K562 (cell line): ENCODE measurements at regions not wholly inside any gene's neighbourhood (a gene's known extent, or its start where the extent isn't known, plus 50 kb on each side); places are given as distances from the start of the nearest gene placed in this dataset.
A peak's percentile ranks its signal among the peaks of the same experiment; 100 is the strongest.

Source experiments
- ATAC-seq: fragments of 200-7000 bp; cut with Tn5 transposase; 3 replicates; pipeline ENCODE4 v1.9.1; 2020; ENCODE audit warnings: moderate library complexity
- BruUV-seq: library from RNA; stranded (reverse); fragments of 400-500 nt; replicated peaks from 2 replicates; lab custom pipeline; 2021; lab: Mats Ljungman, UMichigan
- CTCF ChIA-PET: fragments of 300-600 bp; formaldehyde crosslinking; extraction: SDS; loops from one replicate; lab custom pipeline; 2021; ENCODE audit warnings: low intra/inter-chr PET ratio; lab: Yijun Ruan, JAX
- POLR2A ChIA-PET: fragments of 300-600, 350-650 bp; sonication (Branson Sonifier 250); formaldehyde crosslinking; extraction: SDS; loops from one replicate; lab custom pipeline; 2021; ENCODE audit warnings: antibody characterized with exemption, inconsistent platforms; lab: Yijun Ruan, JAX
- DNase-seq, 4 experiments: peaks; one replicate each; pipeline versions ENCODE4 v3.0.0 to v3.0.0-alpha.2; 2011 to 2018; ENCODE audit warnings: low spot score in 3 of 4, mixed read lengths in 3 of 4; ENCODE audit errors: extremely low read depth in 1 of 4
- FAIRE-seq: peaks from 2 replicates; lab custom pipeline; 2011; peaks lifted over from hg19 to GRCh38; lab: Jason Lieb, UNC
- H2AFZ ChIP-seq: 2 replicates; pipeline ENCODE4 v1.6.0; 2011; ENCODE audit warnings: low read depth, low read length, control low read depth, inconsistent platforms
- H3K27ac ChIP-seq: fragments of 200-600 bp; 3 replicates; pipeline ENCODE4 v1.8.0; 2011; ENCODE audit warnings: low read depth, mild to moderate bottlenecking, control low read depth, inconsistent platforms, low read length, moderate library complexity, mixed read lengths; ENCODE audit errors: extremely low read depth
- H3K27me3 ChIP-seq, 2 experiments: fragments of 300-600 bp in 1 of 2; 2 replicates in 1 of 2; 3 replicates in 1 of 2; pipeline versions ENCODE4 v1.6.0 to v1.8.0; 2011; ENCODE audit warnings: inconsistent platforms in 2 of 2, low read length in 2 of 2, mild to moderate bottlenecking in 1 of 2, mixed read lengths in 1 of 2, moderate library complexity in 1 of 2; ENCODE audit not compliant: control insufficient read depth in 2 of 2, insufficient read depth in 2 of 2
- H3K36me3 ChIP-seq: fragments of 300-600 bp; 3 replicates; pipeline ENCODE4 v1.8.0; 2011; ENCODE audit warnings: mild to moderate bottlenecking, low read length, inconsistent platforms; ENCODE audit not compliant: control insufficient read depth, insufficient read depth
- H3K4me1 ChIP-seq, 2 experiments: fragments of 200-600 bp in 1 of 2; replicated peaks in 1 of 2; 2 replicates in 1 of 2; 3 replicates in 1 of 2; pipeline versions ENCODE4 v1.5.1 to v1.8.0; 2011; ENCODE audit warnings: inconsistent platforms in 2 of 2, low read length in 2 of 2, mild to moderate bottlenecking in 1 of 2, mixed read lengths in 1 of 2, moderate library complexity in 1 of 2; ENCODE audit not compliant: control insufficient read depth in 2 of 2, insufficient read depth in 2 of 2
- H3K4me2 ChIP-seq: 2 replicates; pipeline ENCODE4 v1.6.1; 2011; ENCODE audit warnings: low read length, control low read depth, inconsistent platforms, mixed read lengths; ENCODE audit not compliant: insufficient read depth
- H3K4me3 ChIP-seq: fragments of 200-600 bp; sonication (generic), shearing (Covaris generic); 2 replicates; pipeline ENCODE4 v1.5.1; 2016; ENCODE audit warnings: control low read depth, inconsistent platforms
- H3K79me2 ChIP-seq: fragments of 200-600 bp; 3 replicates; pipeline ENCODE4 v1.8.0; 2011; ENCODE audit warnings: low read length, inconsistent platforms; ENCODE audit not compliant: control insufficient read depth, insufficient read depth
- H3K9ac ChIP-seq, 2 experiments: 2 replicates each; pipeline versions ENCODE4 v1.6.0 to v1.6.1; 2011; ENCODE audit warnings: low read depth in 2 of 2, low read length in 2 of 2, control low read depth in 1 of 2, inconsistent platforms in 1 of 2, mild to moderate bottlenecking in 1 of 2, mixed read lengths in 1 of 2; ENCODE audit not compliant: insufficient read depth in 1 of 2
- H3K9me1 ChIP-seq: one replicate; pipeline ENCODE4 v1.6.0; 2011; ENCODE audit warnings: inconsistent platforms, mild to moderate bottlenecking, low read length, moderate library complexity; ENCODE audit not compliant: control insufficient read depth, insufficient read depth
- H3K9me3 ChIP-seq: replicated peaks from 2 replicates; pipeline ENCODE4 v1.5.1; 2011; ENCODE audit warnings: low read depth, low read length, inconsistent platforms; ENCODE audit not compliant: control insufficient read depth, insufficient read depth
- H4K20me1 ChIP-seq: replicated peaks from 2 replicates; pipeline ENCODE4 v1.6.1; 2011; ENCODE audit warnings: low read length, inconsistent platforms, mixed read lengths; ENCODE audit not compliant: control insufficient read depth, insufficient read depth
- BRD9 ChIP-seq: fragments of 450-650 bp; IDR thresholded peaks from 2 replicates; pipeline ENCODE4 v1.6.1; 2018; ENCODE audit warnings: low read depth; ENCODE audit not compliant: partially characterized antibody
- CBX3 ChIP-seq, 2 experiments: IDR thresholded peaks; 1 replicate in 1 of 2; 2 replicates in 1 of 2; pipeline ENCODE4 v1.6.1; 2012; ENCODE audit warnings: inconsistent platforms in 2 of 2, low read length in 2 of 2, borderline replicate concordance in 1 of 2, control low read depth in 1 of 2
- CBX5 ChIP-seq: IDR thresholded peaks from 2 replicates; pipeline ENCODE4 v1.6.1; 2014; ENCODE audit warnings: low read depth, borderline replicate concordance
- CBX8 ChIP-seq: fragments of 200-600 bp; sonication (generic); IDR thresholded peaks from 2 replicates; pipeline ENCODE4 v1.6.1; 2012; ENCODE audit warnings: borderline replicate concordance, mixed run types, low read depth, mild to moderate bottlenecking, moderate library complexity, mixed read lengths, low read length, control low read depth, inconsistent platforms; ENCODE audit not compliant: poor library complexity, severe bottlenecking; ENCODE audit errors: extremely low read depth
- CEBPB ChIP-seq: fragments of 450-650 bp; IDR thresholded peaks from 2 replicates; pipeline ENCODE4 v1.6.1; 2016; ENCODE audit warnings: missing genetic modification characterization, missing compliant biosample characterization
- MEF2A ChIP-seq: IDR thresholded peaks from 2 replicates; pipeline ENCODE4 v1.6.1; 2011; ENCODE audit warnings: low read depth, mild to moderate bottlenecking, low read length, moderate library complexity; ENCODE audit not compliant: control insufficient read depth
- PHTF2 ChIP-seq: fragments of 250-450 bp; sonication (Bioruptor Pico); IDR thresholded peaks from 2 replicates; pipeline ENCODE4 v1.5.0; 2021; ENCODE audit warnings: mild to moderate bottlenecking
- RAD21 ChIP-seq, 2 experiments: fragments of 250-450 bp in 1 of 2; fragments of 450-650 bp in 1 of 2; sonication (Bioruptor Pico) in 1 of 2; formaldehyde crosslinking in 1 of 2; IDR thresholded peaks in 1 of 2; conservative IDR thresholded peaks in 1 of 2; 2 replicates each; pipeline versions ENCODE4 v1.4.0 to v1.8.0; 2020 to 2022; ENCODE audit warnings: mild to moderate bottlenecking in 2 of 2, moderate library complexity in 1 of 2
- REST ChIP-seq, 2 experiments: fragments of 450-650 bp; formaldehyde crosslinking in 1 of 2; IDR thresholded peaks; 2 replicates each; pipeline versions ENCODE4 v1.4.0 to v1.6.1; 2014 to 2020; ENCODE audit warnings: mild to moderate bottlenecking in 2 of 2, borderline replicate concordance in 1 of 2, low read depth in 1 of 2
- SMAD1 ChIP-seq: fragments of 150-350 bp; IDR thresholded peaks from 2 replicates; pipeline ENCODE4 v1.6.1; 2014; ENCODE audit warnings: low read length, low read depth; ENCODE audit not compliant: partially characterized antibody
- SMC3 ChIP-seq: conservative IDR thresholded peaks from 2 replicates; pipeline ENCODE4 v1.6.1; 2011; ENCODE audit warnings: low read depth, low read length, improper control_type of control experiment; ENCODE audit not compliant: insufficient read depth
- THAP7 ChIP-seq: fragments of 250-450 bp; sonication (Bioruptor Pico); IDR thresholded peaks from 2 replicates; pipeline ENCODE4 v1.5.0; 2021
- ZNF764 ChIP-seq: fragments of 250-450 bp; sonication (Bioruptor Pico); IDR thresholded peaks from 2 replicates; pipeline ENCODE4 v1.4.0; 2020; ENCODE audit warnings: low read depth, mild to moderate bottlenecking, moderate library complexity
- WGBS: fragments of 100-300 bp; shearing (Covaris generic); methylation state at CpG from one replicate; pipeline ENCODE4 v1.1.6; 2016; ENCODE audit warnings: low coverage, mixed read lengths; ENCODE audit not compliant: insufficient coverage; ENCODE audit errors: missing lambda C conversion rate; 5-methylcytosine and 5-hydroxymethylcytosine counted together
- in situ Hi-C: fragments of 300-500 bp; cut with MboI; formaldehyde crosslinking; loops from 4 replicates; pipeline ENCODE4 v1.15.0; 2018; ENCODE audit warnings: inconsistent platforms, mixed read lengths
- intact Hi-C: fragments of 100-400 bp; cut with micrococcal nuclease; formaldehyde crosslinking; loops from 2 replicates; pipeline ENCODE4 v1.14.2; 2022

DNA sequence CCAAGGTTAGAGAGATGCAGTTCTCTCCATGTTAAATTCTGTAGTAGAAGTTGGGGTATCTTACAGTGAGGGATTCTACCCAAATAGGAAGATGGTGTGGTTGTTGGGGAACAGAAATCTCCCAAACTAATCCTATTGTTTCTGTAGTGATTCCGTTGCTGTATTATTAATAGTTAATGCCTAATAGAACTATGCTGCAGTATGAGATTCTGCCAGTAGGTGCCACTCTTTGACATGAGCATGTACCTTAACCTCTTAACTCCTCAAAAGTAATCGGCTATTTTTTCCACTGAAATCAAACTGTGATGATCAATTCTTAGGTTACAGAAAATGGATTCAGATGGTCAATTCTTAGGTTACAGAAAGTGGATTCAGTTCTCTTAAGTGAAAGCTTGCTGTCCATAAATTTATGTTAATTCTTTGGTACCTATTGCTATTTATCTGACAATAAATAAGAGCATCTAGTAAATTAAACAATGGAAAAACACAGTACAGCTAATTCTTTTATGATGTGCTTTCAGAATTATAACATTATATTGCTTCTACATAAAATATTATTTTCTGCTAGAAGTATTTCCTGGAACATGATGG lies 97.9 kb upstream of the DLX2 start:
- intact Hi-C loops, result no loop called here
- ATAC-seq, result no peak
- Histone ChIP-seq H3K9ac (no peak overlapping the region), H3K9me1 (no peaks in the 10 kb centered on the region), H3K9me3 (peaks cover 4% of the 10 kb centered on the region; the same call in 1 of the 2 replicates), H3K79me2 (no peaks in the 10 kb centered on the region), H3K4me2 (no peak overlapping the region), H3K4me1 (no peaks in the 10 kb centered on the region), H4K20me1 (no peaks in the 10 kb centered on the region), H2AFZ (no peak overlapping the region), H3K36me3 (no peaks in the 10 kb centered on the region), H3K27ac (no peak overlapping the region), H3K4me3 (no peak overlapping the region), H3K27me3 (peaks cover 0 to 12% of the 10 kb centered on the region in 2 experiments; a peak in 1 of 5 replicates)
- POLR2A ChIA-PET, result no interaction called here
- DNase-seq, result peak in 3 of 4 experiments; percentile 29 to 35 (median 32)
- CTCF ChIA-PET, result no interaction called here
- BruUV-seq, result no TSS peak
- in situ Hi-C loops, result no loop called here
- no peak for FAIRE-seq
- 3% methylated on average over 2 of the region's 2 CpGs for WGBS
- TF ChIP-seq CEBPB (tag), result no peak
- no peak for TF ChIP-seq SMAD1
- TF ChIP-seq CBX3 (IDR thresholded peaks at IDR 0.05; ENCODE audit: borderline replicate concordance in 1 of 2, low read length in 2 of 2), result peak in 1 of 2 experiments; percentile 83; a peak in 2 of 3 replicates
- no peak for TF ChIP-seq SMC3
- peak; percentile 99 for TF ChIP-seq ZNF764 (CRISPR knock-in tag)
- no peak for TF ChIP-seq CBX8
- TF ChIP-seq THAP7 (CRISPR knock-in tag), result no peak
- peak; percentile 34 to 66; a peak in 3 of 4 replicates for TF ChIP-seq RAD21 (CRISPR knock-in tag; conservative IDR thresholded peaks at IDR 0.05 in 1 of 2, IDR thresholded peaks at IDR 0.05 in 1 of 2)
- 0 out of 2 replicates have a peak, but pooled peaks have one; percentile 66 for TF ChIP-seq CBX5
- TF ChIP-seq BRD9, result no peak
- peak; percentile 17; the same call in 1 of the 2 replicates for TF ChIP-seq REST (IDR thresholded peaks at IDR 0.05; ENCODE audit: borderline replicate concordance)
- no peak for TF ChIP-seq REST (CRISPR knock-in tag; IDR thresholded peaks at IDR 0.05; ENCODE audit: low read depth)
- no peak for TF ChIP-seq MEF2A
- TF ChIP-seq PHTF2, result no peak
